ENCODE measurements at regions not wholly inside any gene's neighbourhood (a gene's known extent, or its start where the extent isn't known, plus 50 kb on each side); places are given as distances from the start of the nearest gene placed in this dataset.

DNA sequence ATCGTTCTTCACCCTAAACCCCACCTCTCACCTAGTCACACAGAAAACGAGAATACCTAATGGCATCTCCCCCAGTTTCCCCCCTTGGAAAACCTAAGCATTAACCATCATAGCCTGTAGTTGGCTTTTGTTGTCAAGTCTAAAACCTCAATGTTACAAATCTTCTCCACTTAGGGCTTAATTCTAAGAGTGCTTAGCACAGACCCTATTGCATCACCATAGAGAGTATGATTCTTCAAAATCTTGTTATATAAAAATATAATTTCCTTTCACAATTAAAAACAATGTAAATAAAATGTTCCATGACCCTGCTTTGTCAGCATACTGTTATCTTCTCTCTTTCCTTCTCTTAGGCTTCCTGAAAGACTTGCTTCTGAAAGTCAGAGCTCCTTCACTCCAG is 263.2 kb upstream of the RGS18 start:
- DNase-seq (ENCODE audit: low read depth) = no peak

- DNase-seq (ENCODE audit: low read depth) = no peak
Measured at GRCh38 chr1:191895462-191896058, 262.7 kb upstream of the RGS18 start.

- DNase-seq (ENCODE audit: low read depth) = no peak
Measured at GRCh38 chr1:191897134-191897533, 261.1 kb upstream of the RGS18 start.

GRCh38 chr1:191901651-191902050 is 256.6 kb upstream of the RGS18 start:
- no peak for DNase-seq (ENCODE audit: low read depth)

- DNase-seq (ENCODE audit: low read depth) = no peak
Measured at GRCh38 chr1:191904991-191905390, 253.3 kb upstream of the RGS18 start.

DNA sequence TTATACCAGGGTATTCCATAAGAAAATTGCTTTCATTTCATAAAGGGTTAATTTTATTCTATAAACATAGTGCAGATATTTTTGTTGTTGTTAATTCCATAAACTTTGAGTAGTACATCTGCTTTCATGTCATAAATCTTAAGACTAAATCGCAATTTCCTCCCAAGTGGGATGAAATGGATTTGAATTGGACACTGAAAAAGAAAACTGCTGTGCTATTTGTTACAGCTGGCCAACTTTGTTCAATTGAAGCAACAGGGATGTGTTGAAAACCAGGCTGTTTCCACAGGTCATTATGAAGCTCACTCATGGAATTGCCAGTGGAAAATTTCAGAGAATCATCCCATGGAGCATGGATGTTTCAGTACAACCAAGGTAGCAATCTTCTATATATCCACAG is 252.5 kb upstream of the RGS18 start:
- no peak for DNase-seq (ENCODE audit: low read depth)

- no peak for DNase-seq (ENCODE audit: low read depth)
Measured at GRCh38 chr1:191907121-191907520, 251.1 kb upstream of the RGS18 start.

DNA sequence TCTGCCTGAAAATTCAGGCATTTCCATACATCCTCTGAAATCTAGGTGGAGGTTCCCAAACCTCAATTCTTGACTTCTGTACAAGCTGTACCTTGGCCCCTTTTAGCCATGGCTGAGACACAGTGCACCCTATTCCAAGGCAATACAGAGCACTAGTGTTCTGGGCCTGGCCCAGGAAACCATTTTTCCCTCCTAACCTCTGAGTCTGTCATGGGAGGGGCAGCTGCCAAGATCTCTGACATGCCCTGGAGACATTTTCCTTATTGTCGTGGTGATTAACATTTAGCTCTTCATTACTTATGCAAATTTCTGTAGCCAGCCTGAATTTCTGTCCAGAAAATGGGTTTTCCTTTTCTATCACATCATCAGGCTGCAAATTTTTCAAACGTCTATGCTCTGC is 248.0 kb upstream of the RGS18 start:
- no peak for DNase-seq (ENCODE audit: low read depth)

GRCh38 chr1:191912517-191912916 is 245.7 kb upstream of the RGS18 start:
- no peak for DNase-seq (ENCODE audit: low read depth)

DNA sequence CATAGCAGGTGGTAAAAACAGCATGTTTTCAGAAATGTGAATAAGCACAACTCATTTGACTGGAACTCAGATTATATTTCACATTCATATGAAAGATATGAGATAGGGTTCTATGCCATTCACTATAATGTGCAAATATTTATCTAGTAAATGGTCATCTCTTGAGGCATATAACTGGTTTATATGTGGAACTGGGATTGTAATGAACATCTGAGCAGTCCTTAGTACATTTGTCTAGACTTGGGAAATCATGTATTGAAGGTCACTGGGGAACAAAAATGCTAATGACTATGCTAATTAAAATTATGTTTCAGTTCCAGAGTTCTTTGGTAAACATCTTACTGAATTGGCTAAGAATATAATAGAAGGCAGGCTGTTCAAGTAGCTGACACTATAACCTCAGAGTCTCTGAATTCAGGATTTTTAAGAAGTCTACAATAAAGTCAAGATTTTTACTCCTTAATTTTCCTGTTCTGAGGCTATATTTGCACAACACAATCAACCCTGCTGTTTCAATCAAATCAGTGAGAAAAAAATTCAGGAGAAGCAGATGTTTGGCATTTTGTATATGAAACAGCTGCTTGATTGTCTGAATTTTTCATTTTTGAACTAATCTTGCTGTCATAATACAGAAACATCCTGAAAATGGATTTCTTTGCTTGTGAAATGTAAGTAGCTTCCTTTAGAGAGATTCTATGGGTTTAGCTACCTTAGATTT is 244.8 kb upstream of the RGS18 start:
- DNase-seq (ENCODE audit: low read depth) = no peak

GRCh38 chr1:191929383-191929782 is 228.9 kb upstream of the RGS18 start:
- no peak for DNase-seq (ENCODE audit: low read depth)

GRCh38 chr1:191943684-191944083 is 214.6 kb upstream of the RGS18 start:
- no peak for DNase-seq (ENCODE audit: low read depth)

DNA sequence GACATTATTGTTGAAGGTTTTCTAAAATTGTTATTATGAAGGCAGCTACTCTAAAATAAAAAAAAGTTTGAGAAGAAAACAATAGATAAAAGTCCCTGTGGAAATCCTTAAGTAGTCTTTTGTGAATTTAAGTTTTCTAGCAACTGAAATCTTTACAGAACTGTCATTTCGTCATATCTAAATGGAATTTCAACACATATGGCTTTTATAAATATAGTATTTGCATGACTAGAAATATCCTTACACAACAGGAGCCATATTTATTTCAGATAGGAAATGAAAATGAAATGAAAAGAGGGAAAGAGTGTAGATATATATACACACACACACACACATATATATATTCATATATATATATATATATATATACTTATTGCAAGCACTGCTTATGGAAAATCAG is 204.7 kb upstream of the RGS18 start:
- no peak for DNase-seq (ENCODE audit: low read depth)

GRCh38 chr1:191959856-191960255 is 198.4 kb upstream of the RGS18 start:
- no peak for DNase-seq (ENCODE audit: low read depth)

DNA sequence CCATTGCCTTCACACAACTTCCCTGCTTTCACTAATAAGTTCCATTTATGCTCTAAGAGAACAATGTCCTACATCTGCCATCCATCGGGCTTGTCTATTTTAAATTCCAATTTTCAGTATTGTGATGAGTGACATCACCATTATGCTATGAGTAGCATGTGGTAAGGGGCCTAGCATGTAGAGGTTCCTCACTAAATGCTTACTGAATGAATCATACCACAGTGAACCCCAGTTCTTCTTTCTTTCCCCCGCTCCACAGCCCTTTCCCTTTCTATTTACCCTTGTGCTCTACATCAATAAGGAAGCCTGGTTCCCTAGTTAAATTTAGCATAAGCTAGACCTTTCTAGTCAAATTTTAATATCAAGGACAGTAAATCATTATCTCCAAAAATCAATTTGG is 195.0 kb upstream of the RGS18 start:
- DNase-seq (ENCODE audit: low read depth) = no peak

GRCh38 chr1:191963781-191964455 is 194.3 kb upstream of the RGS18 start:
- DNase-seq (ENCODE audit: low read depth) = no peak

DNA sequence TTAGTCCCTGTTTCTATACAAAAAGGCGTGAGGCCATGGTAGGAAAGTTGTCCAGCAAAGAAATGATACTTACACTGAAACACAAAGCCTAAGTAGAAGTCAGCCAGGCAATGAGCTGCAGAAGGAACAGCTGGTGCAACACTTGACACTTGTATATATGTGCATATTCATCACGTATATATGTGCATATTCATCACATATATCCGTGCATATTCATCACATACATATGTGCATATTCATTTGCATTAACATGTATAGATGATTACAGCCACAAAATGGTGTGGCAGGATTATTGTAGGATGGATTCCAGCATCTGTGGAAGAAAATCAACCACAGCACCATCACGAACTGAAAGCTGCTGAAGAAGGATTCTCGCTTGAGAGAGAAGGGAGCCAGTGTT is 189.0 kb upstream of the RGS18 start:
- DNase-seq (ENCODE audit: low read depth) = no peak

DNA sequence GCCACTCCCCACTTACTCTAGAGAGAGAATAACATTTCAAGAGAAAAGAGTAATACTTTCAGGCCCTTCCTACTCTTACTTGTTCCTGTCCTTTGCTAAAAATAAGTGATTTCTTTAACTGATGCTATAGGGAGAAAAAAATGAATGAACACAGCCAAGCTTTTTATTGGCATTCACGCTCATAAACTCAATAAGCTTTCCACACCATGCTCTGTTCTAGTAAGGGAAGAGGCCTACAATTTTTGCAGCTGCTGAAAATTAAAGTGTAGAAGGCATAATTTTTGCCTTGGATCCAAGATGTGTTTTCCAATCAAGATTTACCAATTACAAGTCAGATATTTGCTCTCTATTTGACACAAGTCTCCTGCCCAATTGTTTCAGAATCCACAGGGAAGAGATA is 188.1 kb upstream of the RGS18 start:
- DNase-seq (ENCODE audit: low read depth) = no peak

GRCh38 chr1:191971447-191971846 is 186.8 kb upstream of the RGS18 start:
- DNase-seq (ENCODE audit: low read depth) = no peak

DNA sequence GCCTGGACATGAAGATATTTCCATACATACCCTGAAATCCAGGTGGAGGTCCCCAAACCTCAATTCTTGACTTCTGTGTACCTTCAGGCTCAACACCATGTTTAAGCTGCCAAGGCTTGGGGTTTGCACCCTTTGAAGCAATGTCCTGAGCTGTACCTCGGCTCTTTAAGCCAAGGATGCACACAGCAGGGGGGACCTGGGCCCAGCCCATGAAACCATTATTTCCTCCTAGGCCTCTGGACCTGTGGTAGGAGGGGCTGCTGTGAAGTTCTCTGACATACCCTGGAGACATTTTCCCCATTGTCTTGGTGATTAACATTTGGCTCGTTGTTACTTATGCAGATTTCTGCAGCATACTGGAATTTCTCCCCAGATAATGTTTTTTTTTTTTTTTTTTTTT is 184.3 kb upstream of the RGS18 start:
- no peak for DNase-seq (ENCODE audit: low read depth)

GRCh38 chr1:191977874-191978506 is 180.3 kb upstream of the RGS18 start:
- DNase-seq (ENCODE audit: low read depth) = no peak

DNA sequence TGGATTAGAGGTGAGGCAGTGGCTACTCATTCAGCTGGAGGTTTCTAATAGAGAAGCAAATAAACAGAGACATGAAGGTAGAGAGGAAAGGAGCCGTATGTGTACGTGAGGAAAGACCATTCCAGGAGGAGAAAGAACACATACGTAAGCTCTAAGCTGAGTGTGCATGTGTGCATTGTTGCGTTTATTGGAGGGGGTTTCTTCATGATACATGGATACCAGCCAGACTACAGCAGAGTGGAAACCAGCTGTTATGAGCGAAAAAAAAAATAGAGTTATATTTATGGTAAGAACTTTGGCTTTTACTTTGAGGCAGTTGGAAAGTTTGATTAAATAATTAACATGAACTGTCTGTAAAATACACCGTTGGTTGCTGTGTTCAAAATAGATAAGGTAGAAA is 173.4 kb upstream of the RGS18 start:
- DNase-seq (ENCODE audit: low read depth) = no peak

DNA sequence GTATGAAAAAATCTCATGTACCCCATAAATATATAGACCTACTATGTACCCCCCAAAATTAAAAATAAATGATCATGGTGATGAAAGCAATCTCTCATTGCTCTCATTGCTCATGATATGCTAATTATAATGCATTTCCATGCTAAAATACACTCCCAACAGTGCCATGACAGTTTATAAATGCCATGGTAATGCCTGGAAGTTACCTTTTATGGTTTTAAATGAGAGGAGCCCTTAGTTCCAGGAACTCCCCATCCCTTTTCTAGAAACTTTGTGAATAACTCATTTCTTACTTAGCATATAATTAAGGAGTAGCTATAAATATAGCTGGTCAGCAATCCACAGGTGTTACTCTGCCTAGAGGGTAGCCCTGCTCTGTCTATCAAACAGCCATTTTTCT is 166.1 kb upstream of the RGS18 start:
- no peak for DNase-seq (ENCODE audit: low read depth)

Data from fibroblast of gingiva (primary cell).